ENCODE measurements at regions not wholly inside any gene's neighbourhood (a gene's known extent, or its start where the extent isn't known, plus 50 kb on each side); places are given as distances from the start of the nearest gene placed in this dataset.

DNA sequence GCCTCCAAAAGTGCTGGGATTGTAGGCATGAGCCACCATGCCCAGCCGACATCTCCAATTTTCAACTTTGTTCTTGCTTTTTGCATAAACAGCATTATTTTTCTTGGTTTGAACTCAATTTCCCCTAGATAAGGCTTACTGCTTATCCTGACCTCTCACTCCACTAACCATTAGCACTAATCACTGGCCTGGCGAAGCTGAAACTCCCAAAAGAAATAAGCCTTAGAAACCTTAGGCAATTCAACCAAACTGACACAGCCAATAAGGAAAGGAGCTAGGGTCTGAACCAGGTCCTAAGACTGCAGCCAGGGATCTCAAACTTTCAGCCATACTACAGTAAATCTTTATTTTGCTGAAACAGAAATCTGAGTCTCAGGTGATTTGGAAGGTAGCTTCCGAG lies 448.0 kb downstream of the RMST start:
- Histone ChIP-seq H3K79me2 (ENCODE audit: control insufficient read depth, insufficient read depth, low read length, unreplicated experiment) (no peaks in the 10 kb centered on the region), H3K4me3 (ENCODE audit: low read depth, low read length) (no peak overlapping the region), H3K4me1 (ENCODE audit: control insufficient read depth, insufficient read depth, low read length, unreplicated experiment) (no peaks in the 10 kb centered on the region), H2AFZ (ENCODE audit: low read length, unreplicated experiment) (no peak overlapping the region), H3K27me3 (ENCODE audit: insufficient read depth, low read length) (no peaks in the 10 kb centered on the region), H3K36me3 (ENCODE audit: insufficient read depth, low read length) (no peaks in the 10 kb centered on the region), H3K27ac (ENCODE audit: low read depth, low read length) (no peak overlapping the region)

DNA sequence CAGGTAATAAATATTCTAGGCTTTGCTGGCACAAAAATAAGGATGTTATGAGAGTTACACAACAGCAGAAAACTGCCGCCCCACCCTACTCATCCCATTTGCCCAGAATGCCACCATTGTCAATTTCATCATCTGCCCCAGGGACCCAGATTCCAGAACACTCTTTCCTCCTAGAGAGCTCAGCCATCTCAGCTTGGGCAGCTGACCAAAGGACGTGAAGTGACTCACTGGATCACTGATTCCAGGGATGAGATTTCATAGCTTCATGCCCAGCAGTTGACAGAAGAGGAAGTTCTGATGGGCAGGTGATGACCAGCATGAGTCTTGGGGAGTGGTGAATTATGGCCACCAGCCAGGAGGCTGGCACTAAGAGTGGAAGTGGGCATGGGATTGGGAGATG lies 450.3 kb downstream of the RMST start:
- Histone ChIP-seq H3K4me3 (ENCODE audit: low read depth, low read length) (no peak overlapping the region), H3K4me1 (ENCODE audit: control insufficient read depth, insufficient read depth, low read length, unreplicated experiment) (no peaks in the 10 kb centered on the region), H2AFZ (ENCODE audit: low read length, unreplicated experiment) (no peak overlapping the region), H3K36me3 (ENCODE audit: insufficient read depth, low read length) (no peaks in the 10 kb centered on the region), H3K27me3 (ENCODE audit: insufficient read depth, low read length) (no peaks in the 10 kb centered on the region), H3K27ac (ENCODE audit: low read depth, low read length) (no peak overlapping the region), H3K79me2 (ENCODE audit: control insufficient read depth, insufficient read depth, low read length, unreplicated experiment) (no peaks in the 10 kb centered on the region)

DNA sequence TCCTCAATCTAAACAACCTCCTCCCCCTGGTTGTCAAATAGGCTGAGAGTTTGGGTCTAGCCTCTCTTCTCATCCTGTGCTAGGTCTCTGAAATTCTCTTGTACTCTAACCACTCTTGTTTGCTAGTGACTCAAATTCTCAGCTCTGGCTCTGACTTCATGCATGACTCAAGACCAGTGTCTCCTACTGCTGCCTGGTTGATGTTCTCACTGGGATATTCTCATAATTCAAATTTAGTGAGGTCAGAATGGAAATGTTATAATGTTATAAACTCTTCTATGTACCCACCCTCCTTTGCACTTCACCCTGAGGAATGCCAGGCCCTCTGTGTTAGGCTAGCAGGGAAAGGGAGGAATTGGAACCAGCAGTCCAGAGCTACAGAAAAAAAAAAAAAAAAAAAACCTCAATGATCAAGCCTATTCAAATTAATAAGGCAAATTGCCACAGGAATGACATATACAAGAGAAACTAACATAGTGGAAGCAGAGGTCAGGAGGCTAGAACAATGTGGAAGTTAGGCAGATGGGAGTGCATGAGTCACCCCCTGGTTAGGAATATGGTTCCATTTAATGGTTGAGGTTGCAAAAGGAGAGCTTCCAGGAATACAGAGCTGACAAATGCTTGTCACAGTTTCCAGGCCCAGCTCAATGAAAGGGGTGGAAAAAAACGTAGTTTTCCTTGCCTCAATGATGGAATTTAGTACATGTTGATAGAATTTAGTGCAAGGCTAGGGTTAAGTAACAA lies 459.5 kb downstream of the RMST start:
- H2AFZ ChIP-seq (ENCODE audit: low read length, unreplicated experiment), result no peak overlapping the region
- no peaks in the 10 kb centered on the region for H3K79me2 ChIP-seq (ENCODE audit: control insufficient read depth, insufficient read depth, low read length, unreplicated experiment)
- H3K4me1 ChIP-seq (ENCODE audit: control insufficient read depth, insufficient read depth, low read length, unreplicated experiment), result no peaks in the 10 kb centered on the region
- no peak overlapping the region for H3K27ac ChIP-seq (ENCODE audit: low read depth, low read length)
- H3K4me3 ChIP-seq (ENCODE audit: low read depth, low read length), result no peak overlapping the region
- no peaks in the 10 kb centered on the region for H3K27me3 ChIP-seq (ENCODE audit: insufficient read depth, low read length)
- no peaks in the 10 kb centered on the region for H3K36me3 ChIP-seq (ENCODE audit: insufficient read depth, low read length)

DNA sequence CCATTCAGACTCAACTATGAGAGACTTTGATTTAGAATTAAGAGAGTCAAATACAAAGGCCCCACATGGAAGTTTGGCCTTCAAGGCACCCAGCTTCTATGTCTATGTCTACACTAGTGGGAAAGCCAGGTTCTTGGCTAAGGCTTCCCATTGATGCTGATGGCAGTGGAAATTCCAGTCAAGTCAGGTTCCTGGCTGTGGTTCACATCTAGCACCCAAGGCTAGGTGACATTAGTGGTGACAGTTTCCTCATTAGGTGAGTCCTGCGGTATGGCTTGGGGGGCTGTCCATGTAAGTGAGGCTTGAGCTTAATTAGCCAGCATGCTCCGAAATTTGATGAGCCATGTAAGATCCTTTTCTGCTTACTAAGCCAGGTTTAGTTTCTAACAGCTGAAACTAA lies 460.9 kb downstream of the RMST start:
- Histone ChIP-seq H3K4me1 (ENCODE audit: control insufficient read depth, insufficient read depth, low read length, unreplicated experiment) (no peaks in the 10 kb centered on the region), H2AFZ (ENCODE audit: low read length, unreplicated experiment) (no peak overlapping the region), H3K27me3 (ENCODE audit: insufficient read depth, low read length) (no peaks in the 10 kb centered on the region), H3K79me2 (ENCODE audit: control insufficient read depth, insufficient read depth, low read length, unreplicated experiment) (no peaks in the 10 kb centered on the region), H3K36me3 (ENCODE audit: insufficient read depth, low read length) (no peaks in the 10 kb centered on the region), H3K4me3 (ENCODE audit: low read depth, low read length) (no peak overlapping the region), H3K27ac (ENCODE audit: low read depth, low read length) (no peak overlapping the region)

DNA sequence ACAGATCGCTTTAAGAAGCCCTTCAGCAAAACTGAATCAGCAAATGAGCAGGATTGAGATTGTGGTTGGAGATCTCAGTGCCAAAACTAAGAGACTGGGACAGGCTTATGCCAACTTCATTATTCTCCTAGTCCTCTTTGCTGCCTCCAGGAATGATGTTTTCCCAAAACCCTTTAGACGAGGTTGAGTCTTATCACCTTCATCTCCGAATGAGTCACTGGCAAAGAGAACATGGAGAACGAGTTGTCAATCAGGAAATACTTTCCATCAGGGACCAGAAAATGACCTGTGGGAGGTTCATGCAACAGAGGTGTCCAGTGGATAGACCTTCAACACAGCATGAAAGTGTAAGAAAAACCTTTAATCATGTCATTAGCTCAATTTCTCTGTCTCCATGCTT lies 461.5 kb downstream of the RMST start:
- H3K36me3 ChIP-seq (ENCODE audit: insufficient read depth, low read length), result no peaks in the 10 kb centered on the region
- H3K79me2 ChIP-seq (ENCODE audit: control insufficient read depth, insufficient read depth, low read length, unreplicated experiment), result no peaks in the 10 kb centered on the region
- H2AFZ ChIP-seq (ENCODE audit: low read length, unreplicated experiment), result no peak overlapping the region
- H3K27ac ChIP-seq (ENCODE audit: low read depth, low read length), result no peak overlapping the region
- no peaks in the 10 kb centered on the region for H3K4me1 ChIP-seq (ENCODE audit: control insufficient read depth, insufficient read depth, low read length, unreplicated experiment)
- no peaks in the 10 kb centered on the region for H3K27me3 ChIP-seq (ENCODE audit: insufficient read depth, low read length)
- H3K4me3 ChIP-seq (ENCODE audit: low read depth, low read length), result no peak overlapping the region

DNA sequence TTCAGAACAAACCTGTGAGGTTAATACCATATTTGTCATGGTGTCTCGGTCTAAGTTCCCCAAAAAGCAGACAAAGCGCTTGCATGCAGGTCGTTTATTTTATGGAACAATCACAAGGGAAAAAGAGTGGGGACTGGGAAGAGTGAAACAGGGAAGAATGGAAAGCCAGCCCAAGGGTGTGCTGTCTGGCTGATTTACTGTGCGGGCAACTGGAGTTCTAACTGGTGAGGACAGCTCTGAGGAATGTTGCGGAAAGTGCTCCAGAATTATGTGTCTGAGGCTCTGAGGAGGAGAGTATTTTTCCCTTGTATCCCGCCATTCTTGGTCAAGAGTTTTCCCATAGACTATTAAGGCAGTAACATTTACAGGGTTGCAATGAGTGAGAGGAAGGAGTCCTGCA lies 465.4 kb downstream of the RMST start:
- H2AFZ ChIP-seq (ENCODE audit: low read length, unreplicated experiment), result no peak overlapping the region
- H3K27ac ChIP-seq (ENCODE audit: low read depth, low read length), result no peak overlapping the region
- no peaks in the 10 kb centered on the region for H3K79me2 ChIP-seq (ENCODE audit: control insufficient read depth, insufficient read depth, low read length, unreplicated experiment)
- no peaks in the 10 kb centered on the region for H3K4me1 ChIP-seq (ENCODE audit: control insufficient read depth, insufficient read depth, low read length, unreplicated experiment)
- no peaks in the 10 kb centered on the region for H3K27me3 ChIP-seq (ENCODE audit: insufficient read depth, low read length)
- no peak overlapping the region for H3K4me3 ChIP-seq (ENCODE audit: low read depth, low read length)
- no peaks in the 10 kb centered on the region for H3K36me3 ChIP-seq (ENCODE audit: insufficient read depth, low read length)

DNA sequence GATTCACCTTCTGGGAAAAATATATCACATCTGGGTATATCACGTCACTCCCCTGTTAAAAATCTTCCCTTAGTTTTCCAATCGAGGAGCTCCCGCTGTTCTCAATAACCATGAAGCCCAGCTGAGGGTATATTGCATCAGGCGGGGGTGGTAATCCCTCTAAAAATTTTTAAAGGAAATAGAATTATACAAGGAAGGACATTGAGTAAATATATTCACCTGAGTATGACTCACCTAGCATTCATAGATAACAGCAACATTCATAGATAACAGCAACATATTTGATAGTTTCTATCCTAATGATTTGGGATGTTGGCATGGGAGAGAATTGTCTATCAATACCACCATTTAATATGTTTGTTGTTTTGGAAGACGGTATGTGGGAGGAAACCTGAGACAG lies 473.6 kb downstream of the RMST start:
- H3K27ac ChIP-seq (ENCODE audit: low read depth, low read length), result no peak overlapping the region

DNA sequence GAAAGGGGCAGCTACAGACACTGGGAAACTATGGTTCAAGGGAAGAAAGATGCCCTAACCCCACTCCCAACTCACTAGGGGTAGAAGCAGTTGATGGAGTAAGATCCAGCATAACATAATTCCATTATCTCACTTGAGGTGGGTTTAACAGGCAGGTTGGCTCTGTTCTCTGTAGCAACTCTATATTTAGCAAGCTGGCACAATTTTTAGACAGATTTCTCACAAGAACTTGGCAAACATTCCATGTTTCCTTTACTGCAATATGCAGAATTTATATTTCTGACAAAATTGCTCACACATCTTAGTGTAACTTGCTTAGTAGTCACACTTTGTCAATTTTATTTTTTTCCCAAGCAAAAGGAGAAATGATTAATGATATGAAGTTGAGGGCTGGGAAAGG lies 475.4 kb downstream of the RMST start:
- no peaks in the 10 kb centered on the region for H3K27me3 ChIP-seq (ENCODE audit: insufficient read depth, low read length)
- no peak overlapping the region for H3K27ac ChIP-seq (ENCODE audit: low read depth, low read length)
- no peak overlapping the region for H2AFZ ChIP-seq (ENCODE audit: low read length, unreplicated experiment)
- H3K4me3 ChIP-seq (ENCODE audit: low read depth, low read length), result no peak overlapping the region
- H3K36me3 ChIP-seq (ENCODE audit: insufficient read depth, low read length), result no peaks in the 10 kb centered on the region
- H3K4me1 ChIP-seq (ENCODE audit: control insufficient read depth, insufficient read depth, low read length, unreplicated experiment), result no peaks in the 10 kb centered on the region
- H3K79me2 ChIP-seq (ENCODE audit: control insufficient read depth, insufficient read depth, low read length, unreplicated experiment), result no peaks in the 10 kb centered on the region

More for the DNA sequence above, 473.6 kb downstream of the RMST start:
- H3K4me1 ChIP-seq (ENCODE audit: control insufficient read depth, insufficient read depth, low read length, unreplicated experiment), result no peaks in the 10 kb centered on the region
- no peaks in the 10 kb centered on the region for H3K79me2 ChIP-seq (ENCODE audit: control insufficient read depth, insufficient read depth, low read length, unreplicated experiment)
- no peak overlapping the region for H3K4me3 ChIP-seq (ENCODE audit: low read depth, low read length)
- no peak overlapping the region for H2AFZ ChIP-seq (ENCODE audit: low read length, unreplicated experiment)
- H3K36me3 ChIP-seq (ENCODE audit: insufficient read depth, low read length), result no peaks in the 10 kb centered on the region
- H3K27me3 ChIP-seq (ENCODE audit: insufficient read depth, low read length), result no peaks in the 10 kb centered on the region

DNA sequence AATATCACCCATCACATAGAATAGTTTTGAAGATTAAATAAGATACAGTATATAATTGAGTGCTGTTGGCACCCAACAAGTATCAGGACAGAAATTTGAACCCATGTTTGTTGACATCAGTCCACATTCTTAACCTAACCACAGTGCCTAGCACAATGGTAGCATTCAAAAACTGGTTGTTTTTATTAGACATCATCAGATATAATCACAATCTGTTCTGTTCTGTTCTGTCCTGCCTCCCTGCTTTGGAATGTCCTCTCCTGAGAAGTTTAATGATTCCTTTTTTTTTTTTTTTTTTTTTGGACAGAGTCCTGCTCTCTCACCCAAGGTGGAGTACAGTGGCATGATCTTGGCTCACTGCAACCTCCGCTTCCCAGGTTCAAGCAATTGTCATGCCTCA lies 476.6 kb downstream of the RMST start:
- Histone ChIP-seq H3K4me1 (ENCODE audit: control insufficient read depth, insufficient read depth, low read length, unreplicated experiment) (no peaks in the 10 kb centered on the region), H3K4me3 (ENCODE audit: low read depth, low read length) (no peak overlapping the region), H3K27me3 (ENCODE audit: insufficient read depth, low read length) (no peaks in the 10 kb centered on the region), H2AFZ (ENCODE audit: low read length, unreplicated experiment) (no peak overlapping the region), H3K27ac (ENCODE audit: low read depth, low read length) (no peak overlapping the region), H3K79me2 (ENCODE audit: control insufficient read depth, insufficient read depth, low read length, unreplicated experiment) (no peaks in the 10 kb centered on the region), H3K36me3 (ENCODE audit: insufficient read depth, low read length) (no peaks in the 10 kb centered on the region)

DNA sequence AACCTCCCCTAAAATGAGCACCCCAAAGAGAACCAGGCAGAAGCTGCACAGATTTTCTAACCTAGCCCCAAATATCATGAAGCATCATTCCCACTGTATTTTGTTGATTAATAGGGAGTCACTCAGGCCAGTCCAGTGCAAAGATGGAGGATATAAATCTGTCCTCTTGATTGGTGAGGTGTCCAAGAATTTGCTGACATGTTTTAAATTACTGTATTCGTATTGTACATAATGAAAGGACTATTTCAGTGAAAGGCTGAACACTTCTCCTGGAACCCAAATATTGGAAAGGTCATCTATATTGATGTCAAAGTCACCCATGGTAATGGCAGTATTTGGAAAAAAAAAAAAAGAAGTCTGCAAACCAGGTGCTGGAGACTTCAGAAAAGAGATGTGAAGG lies 477.5 kb downstream of the RMST start:
- no peaks in the 10 kb centered on the region for H3K36me3 ChIP-seq (ENCODE audit: insufficient read depth, low read length)
- no peaks in the 10 kb centered on the region for H3K4me1 ChIP-seq (ENCODE audit: control insufficient read depth, insufficient read depth, low read length, unreplicated experiment)
- no peaks in the 10 kb centered on the region for H3K79me2 ChIP-seq (ENCODE audit: control insufficient read depth, insufficient read depth, low read length, unreplicated experiment)
- H3K27ac ChIP-seq (ENCODE audit: low read depth, low read length), result no peak overlapping the region
- H3K4me3 ChIP-seq (ENCODE audit: low read depth, low read length), result no peak overlapping the region
- H2AFZ ChIP-seq (ENCODE audit: low read length, unreplicated experiment), result no peak overlapping the region
- H3K27me3 ChIP-seq (ENCODE audit: insufficient read depth, low read length), result no peaks in the 10 kb centered on the region

DNA sequence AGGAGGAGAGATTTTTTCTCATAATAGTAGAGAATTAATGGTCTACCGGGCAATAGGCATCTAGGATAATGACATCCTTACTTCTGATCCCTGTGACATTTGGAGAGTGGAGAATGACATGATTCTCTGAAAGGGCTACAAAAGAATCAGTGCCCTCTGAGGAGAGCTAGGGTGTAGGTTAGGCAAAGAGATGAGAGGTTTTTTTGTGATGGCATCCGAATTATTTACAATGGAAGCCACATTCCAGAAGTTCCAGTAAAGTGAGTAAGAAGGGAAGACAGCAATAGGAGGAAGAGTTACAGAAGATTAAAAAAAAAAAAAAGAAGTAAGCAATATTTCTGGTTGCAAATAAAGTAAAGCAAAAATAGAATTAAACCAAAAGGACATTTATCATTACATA lies 478.0 kb downstream of the RMST start:
- H3K79me2 ChIP-seq (ENCODE audit: control insufficient read depth, insufficient read depth, low read length, unreplicated experiment), result no peaks in the 10 kb centered on the region
- H3K27ac ChIP-seq (ENCODE audit: low read depth, low read length), result no peak overlapping the region
- H3K4me3 ChIP-seq (ENCODE audit: low read depth, low read length), result no peak overlapping the region
- no peaks in the 10 kb centered on the region for H3K4me1 ChIP-seq (ENCODE audit: control insufficient read depth, insufficient read depth, low read length, unreplicated experiment)
- no peaks in the 10 kb centered on the region for H3K36me3 ChIP-seq (ENCODE audit: insufficient read depth, low read length)
- H2AFZ ChIP-seq (ENCODE audit: low read length, unreplicated experiment), result no peak overlapping the region
- no peaks in the 10 kb centered on the region for H3K27me3 ChIP-seq (ENCODE audit: insufficient read depth, low read length)
